ENCODE measurements at regions not wholly inside any gene's neighbourhood (a gene's known extent, or its start where the extent isn't known, plus 50 kb on each side); places are given as distances from the start of the nearest gene placed in this dataset.
A peak's percentile ranks its signal among the peaks of the same experiment; 100 is the strongest.

DNA sequence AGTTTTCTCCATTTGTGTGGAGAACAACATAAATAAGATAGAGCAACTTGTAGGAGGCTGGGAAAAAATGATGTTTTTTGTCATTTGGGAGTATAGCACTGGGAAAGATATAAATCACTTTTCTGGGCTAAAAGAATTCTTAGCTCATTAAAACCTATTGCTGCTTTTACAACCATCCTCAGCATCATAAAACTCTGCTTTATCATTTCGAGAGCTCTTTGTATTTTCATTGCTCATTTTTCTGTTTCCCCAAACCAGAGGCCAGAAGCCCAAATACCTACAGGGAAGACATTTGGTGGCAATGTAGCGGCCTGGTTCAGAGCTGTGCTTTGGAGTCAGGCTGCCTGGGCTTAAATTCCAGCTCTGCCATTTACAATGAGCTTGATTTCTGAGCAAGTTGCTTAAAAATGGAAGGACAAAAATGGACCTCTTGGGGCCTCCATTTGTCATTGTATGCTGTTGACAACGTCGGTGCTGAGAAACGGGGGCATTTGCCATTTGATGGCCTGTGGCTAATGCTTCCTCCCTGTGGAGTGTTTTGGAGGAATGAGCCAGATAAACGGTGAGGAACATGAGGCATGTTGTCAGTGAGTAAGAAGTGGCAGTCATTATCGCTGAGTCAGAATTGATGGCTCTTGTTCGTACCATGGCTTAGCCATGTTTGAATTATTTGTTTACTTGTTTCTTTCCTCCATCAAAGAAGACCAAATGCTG is 260.0 kb downstream of the EBLN2 start:
- POLR2A ChIA-PET = interaction anchor here (0.7 kb wide), 1 partner anchor 8 kb away, joined by 3 read pairs; no protein-coding TSS in a partner anchor
- no TSS peak for BruUV-seq (replicated peaks)

More for the DNA sequence above, 260.0 kb downstream of the EBLN2 start:
- no peaks in the 10 kb centered on the region for H3K9me3 ChIP-seq (replicated peaks; ENCODE audit: control insufficient read depth, insufficient read depth, low read depth, low read length)
- H3K4me3 ChIP-seq = no peak overlapping the region
- H3K4me2 ChIP-seq (ENCODE audit: insufficient read depth, low read length) = no peak overlapping the region
- no peak overlapping the region for H2AFZ ChIP-seq (ENCODE audit: low read depth, low read length)
- H3K27me3 ChIP-seq (ENCODE audit: control insufficient read depth in 2 of 2, insufficient read depth in 2 of 2, low read length in 2 of 2) = no peaks in the 10 kb centered on the region
- CTCF ChIA-PET (ENCODE audit: low intra/inter-chr PET ratio) = no interaction called here
- intact Hi-C loops (cut with micrococcal nuclease) = no loop called here
- no peak overlapping the region for H3K9ac ChIP-seq (ENCODE audit: insufficient read depth in 1 of 2, low read depth in 2 of 2, low read length in 2 of 2)
- DNase-seq (ENCODE audit: extremely low read depth in 1 of 4, low spot score in 3 of 4) = no peak
- in situ Hi-C loops (cut with MboI) = no loop called here
- no peaks in the 10 kb centered on the region for H3K9me1 ChIP-seq (ENCODE audit: control insufficient read depth, insufficient read depth, low read length)
- no peak for FAIRE-seq
- no peaks in the 10 kb centered on the region for H3K4me1 ChIP-seq (replicated peaks in 1 of 2; ENCODE audit: control insufficient read depth in 2 of 2, insufficient read depth in 2 of 2, low read length in 2 of 2)
- H3K36me3 ChIP-seq (ENCODE audit: control insufficient read depth, insufficient read depth, low read length) = no peaks in the 10 kb centered on the region
- 0% methylated on average over 8 of the region's 8 CpGs for WGBS (ENCODE audit: insufficient coverage, low coverage, missing lambda C conversion rate)
- ATAC-seq = no peak
- TF ChIP-seq C11orf30 (IDR thresholded peaks at IDR 0.05; ENCODE audit: low read depth) (peak; percentile 47), ZNF316 (IDR thresholded peaks at IDR 0.05) (0 out of 2 replicates have a peak, but pooled peaks have one; percentile 29)
- TF ChIP-seq, protein P1, sequence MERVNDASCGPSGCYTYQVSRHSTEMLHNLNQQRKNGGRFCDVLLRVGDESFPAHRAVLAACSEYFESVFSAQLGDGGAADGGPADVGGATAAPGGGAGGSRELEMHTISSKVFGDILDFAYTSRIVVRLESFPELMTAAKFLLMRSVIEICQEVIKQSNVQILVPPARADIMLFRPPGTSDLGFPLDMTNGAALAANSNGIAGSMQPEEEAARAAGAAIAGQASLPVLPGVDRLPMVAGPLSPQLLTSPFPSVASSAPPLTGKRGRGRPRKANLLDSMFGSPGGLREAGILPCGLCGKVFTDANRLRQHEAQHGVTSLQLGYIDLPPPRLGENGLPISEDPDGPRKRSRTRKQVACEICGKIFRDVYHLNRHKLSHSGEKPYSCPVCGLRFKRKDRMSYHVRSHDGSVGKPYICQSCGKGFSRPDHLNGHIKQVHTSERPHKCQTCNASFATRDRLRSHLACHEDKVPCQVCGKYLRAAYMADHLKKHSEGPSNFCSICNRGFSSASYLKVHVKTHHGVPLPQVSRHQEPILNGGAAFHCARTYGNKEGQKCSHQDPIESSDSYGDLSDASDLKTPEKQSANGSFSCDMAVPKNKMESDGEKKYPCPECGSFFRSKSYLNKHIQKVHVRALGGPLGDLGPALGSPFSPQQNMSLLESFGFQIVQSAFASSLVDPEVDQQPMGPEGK (CRISPR knock-in tag; IDR thresholded peaks at IDR 0.05; ENCODE audit: borderline replicate concordance) = no peak
- H4K20me1 ChIP-seq (replicated peaks; ENCODE audit: control insufficient read depth, insufficient read depth, low read length) = no peaks in the 10 kb centered on the region
- no peak overlapping the region for H3K27ac ChIP-seq (ENCODE audit: extremely low read depth, low read depth, low read length)
- H3K79me2 ChIP-seq (ENCODE audit: control insufficient read depth, insufficient read depth, low read length) = no peaks in the 10 kb centered on the region

Data from K562 (cell line).